HG03103 (cell line): ENCODE measurements at regions not wholly inside any gene's neighbourhood (a gene's known extent, or its start where the extent isn't known, plus 50 kb on each side); places are given as distances from the start of the nearest gene placed in this dataset.
"Not testable (repeated sequence)": the region's sequence is repeated elsewhere in the genome, so short reads cannot be mapped to it uniquely, and the experiment has no call there.

Source experiments
- ATAC-seq: cut with Tn5 transposase; IDR thresholded peaks from one replicate; pipeline ENCODE4 v1.9.1; 2021; ENCODE audit warnings: low read depth; ENCODE audit not compliant: unreplicated experiment

GRCh38 chr2:187078297-187078696 is 229.3 kb upstream of the ZSWIM2 start:
- no peak for ATAC-seq

DNA sequence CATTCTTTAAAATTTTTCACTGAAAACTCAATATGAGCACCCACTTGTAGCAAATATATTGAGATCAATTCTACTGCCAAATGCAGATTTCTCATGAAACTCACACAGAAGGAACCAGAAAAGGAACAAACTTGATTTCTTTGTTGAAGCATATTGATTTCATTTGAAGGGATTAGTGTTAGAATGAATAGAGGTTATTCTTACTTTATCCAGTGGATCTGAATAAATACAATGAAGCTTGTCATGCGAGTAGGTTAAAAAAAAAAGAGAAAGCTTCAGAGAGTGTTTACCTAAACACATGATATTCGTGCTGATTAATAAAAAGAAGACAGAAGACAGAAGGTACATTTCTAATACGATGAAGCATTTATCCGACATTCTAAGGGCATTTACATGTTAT is 226.7 kb upstream of the ZSWIM2 start:
- no peak for ATAC-seq

- ATAC-seq = no peak
Observed at GRCh38 chr2:187075199-187075635, 226.2 kb upstream of the ZSWIM2 start.

DNA sequence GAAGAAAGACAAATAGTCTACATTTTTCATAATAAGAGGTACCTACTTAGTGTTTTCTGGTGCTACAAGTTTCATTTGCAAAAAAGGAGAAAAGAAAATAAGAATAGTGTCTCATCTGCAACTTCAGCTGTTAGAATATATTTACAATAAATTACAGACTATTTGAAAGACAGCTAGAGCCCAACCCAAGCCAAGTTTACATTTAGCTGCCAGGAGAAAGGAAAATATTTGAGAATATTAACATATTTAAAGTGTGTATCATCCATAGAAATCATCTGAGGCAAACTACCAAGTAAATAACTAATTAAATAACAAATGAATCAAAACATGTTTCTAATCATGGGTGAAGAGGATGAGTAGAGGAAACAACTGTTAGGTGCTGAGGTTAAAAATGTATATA is 209.2 kb upstream of the ZSWIM2 start:
- ATAC-seq = no peak

DNA sequence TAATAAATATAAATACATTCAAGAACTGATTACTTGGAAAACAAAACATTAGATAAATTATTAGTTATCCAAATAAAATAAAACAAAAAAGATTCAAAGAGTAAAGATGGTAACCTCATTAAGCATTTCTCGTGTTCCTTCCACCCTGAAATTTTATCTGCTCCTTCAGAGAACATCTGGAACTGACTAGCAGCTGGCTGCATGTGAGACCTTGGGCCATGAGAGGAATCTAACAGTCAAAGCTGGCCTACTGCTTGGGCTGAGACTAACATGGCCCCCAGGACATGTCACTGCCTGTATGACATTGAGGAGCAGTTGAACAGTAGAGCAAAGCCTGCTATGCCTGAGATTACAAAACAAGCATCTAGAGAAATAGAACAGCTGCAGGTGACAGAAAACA is 208.5 kb upstream of the ZSWIM2 start:
- no peak for ATAC-seq

DNA sequence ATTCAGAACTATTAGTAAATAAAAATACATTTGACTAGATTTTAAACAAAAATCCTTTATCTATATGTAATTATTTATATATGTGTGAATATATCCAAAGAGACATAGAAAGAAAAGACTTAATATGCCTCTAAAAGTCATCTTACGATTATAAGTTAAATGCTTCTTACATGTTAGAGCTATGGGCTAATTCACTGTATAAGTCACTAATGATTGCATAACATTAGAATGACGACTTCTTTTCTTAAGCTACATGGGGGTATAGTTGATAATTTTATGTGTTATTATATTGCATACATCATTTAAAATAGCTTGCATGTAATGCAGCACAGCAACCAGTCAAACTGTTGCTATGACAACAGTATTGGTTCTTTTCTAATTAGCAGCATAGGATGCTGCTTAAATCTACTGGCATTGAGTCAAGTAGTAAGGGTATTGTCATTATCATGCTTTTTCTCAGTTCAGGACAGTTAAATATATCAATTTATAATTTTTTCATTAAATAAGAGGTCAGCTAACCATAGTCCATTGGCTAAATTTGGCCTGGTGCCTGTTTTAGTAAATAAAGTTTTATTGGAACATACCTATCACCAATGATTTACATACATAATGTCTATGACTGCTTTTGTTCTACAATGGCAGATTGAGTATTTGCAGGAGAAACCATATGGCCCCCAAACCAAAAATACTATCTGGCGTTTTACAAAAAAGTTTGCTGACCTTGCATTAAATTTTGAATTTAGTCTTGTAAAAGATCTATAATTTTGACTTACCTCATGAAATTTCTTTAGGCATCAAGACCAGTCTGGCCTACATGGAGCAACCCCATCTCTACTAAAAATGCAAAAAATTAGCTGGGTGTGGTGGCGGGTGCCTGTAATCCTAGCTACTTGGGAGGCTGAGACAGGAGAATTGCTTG is 207.7 kb upstream of the ZSWIM2 start:
- ATAC-seq = no peak

DNA sequence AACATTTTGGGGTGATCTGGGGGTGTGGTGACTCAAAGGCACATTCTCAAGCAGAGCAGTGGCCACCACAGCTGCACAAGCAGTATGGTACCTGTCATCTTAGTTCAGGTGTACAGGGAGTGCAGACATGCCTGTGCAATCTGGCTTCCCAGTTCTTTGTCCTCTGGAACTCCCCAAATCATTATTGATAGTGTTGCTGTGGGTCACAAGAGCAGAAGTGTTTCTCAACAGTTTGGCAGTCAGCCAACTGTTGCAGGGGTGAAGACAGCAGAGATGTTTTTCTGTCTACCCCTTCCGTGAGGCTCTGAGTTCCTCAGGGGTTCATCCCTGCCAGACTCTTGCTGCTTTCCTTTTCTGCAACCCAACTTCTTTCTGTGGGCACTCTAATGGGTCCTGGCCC is 206.5 kb upstream of the ZSWIM2 start:
- no peak for ATAC-seq

DNA sequence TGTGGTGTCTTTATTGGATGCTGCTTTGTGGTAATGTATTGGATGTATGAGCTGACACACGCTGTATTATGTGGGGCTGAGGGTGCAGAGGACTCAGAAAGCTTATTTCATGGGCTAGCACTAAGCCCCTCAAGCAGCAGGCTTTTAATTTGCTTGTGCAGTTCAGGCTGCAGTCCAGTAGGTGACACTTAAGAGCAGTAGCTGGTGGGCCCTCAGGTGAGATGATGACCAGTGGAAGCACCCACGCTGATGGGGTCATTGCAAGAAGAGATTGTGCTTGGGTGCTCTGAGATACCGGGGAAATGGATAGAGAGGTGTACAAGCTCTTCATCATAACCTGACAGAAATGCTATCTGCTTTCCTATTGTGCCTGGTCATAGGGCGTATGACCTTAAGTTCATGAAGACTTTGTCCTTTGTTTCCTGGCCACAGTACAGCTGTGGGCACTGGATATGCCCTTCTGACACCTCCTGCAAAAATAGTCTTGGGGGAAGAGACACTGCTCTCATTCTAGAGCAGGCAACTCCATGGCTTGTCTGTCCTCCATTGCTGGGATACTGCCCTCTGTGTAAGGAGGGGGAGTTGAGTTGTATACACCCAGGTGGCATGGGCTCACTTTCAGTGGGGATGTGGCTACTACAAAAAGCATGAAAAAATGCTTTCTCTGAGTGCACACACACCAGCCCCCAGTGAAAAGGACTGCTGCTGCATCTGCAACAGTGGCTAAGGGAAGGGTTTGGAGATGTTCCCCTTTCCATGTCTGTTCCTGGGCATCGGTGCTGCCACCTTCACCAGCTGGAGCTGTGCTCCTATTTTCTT is 205.7 kb upstream of the ZSWIM2 start:
- no peak for ATAC-seq

DNA sequence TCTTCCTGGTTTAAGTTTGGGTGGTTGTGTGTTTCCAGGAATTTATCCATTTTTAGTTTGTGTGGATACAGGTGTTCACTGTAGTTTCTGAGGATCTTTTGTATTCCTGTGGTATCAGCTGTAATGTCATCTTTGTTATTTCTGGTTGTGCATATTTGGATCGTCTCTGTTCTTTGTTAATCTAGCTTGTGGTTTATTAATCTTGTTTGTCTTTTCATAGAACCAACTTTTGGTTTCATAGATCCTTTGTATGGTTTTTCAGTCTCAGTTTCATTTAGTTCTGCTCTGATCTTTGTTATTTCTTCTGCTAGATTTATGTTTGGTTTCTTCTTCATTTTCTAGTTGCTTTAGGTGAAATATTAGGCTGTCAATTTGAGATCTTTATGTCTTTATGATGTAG is 202.4 kb upstream of the ZSWIM2 start:
- peak; percentile 84 for ATAC-seq

- ATAC-seq = no peak
Observed at GRCh38 chr2:187050409-187050998, 201.5 kb upstream of the ZSWIM2 start.

- ATAC-seq = no peak
Observed at GRCh38 chr2:187037310-187037709, 188.3 kb upstream of the ZSWIM2 start.

- ATAC-seq = no peak
Observed at GRCh38 chr2:187034434-187034833, 185.5 kb upstream of the ZSWIM2 start.

- no peak for ATAC-seq
Observed at GRCh38 chr2:187024739-187025138, 175.8 kb upstream of the ZSWIM2 start.

GRCh38 chr2:187023996-187024395 is 175.0 kb upstream of the ZSWIM2 start:
- not testable (repeated sequence) for ATAC-seq

- ATAC-seq = no peak
Observed at GRCh38 chr2:187017438-187017837, 168.5 kb upstream of the ZSWIM2 start.

- ATAC-seq = no peak
Observed at GRCh38 chr2:187013058-187013457, 164.1 kb upstream of the ZSWIM2 start.

DNA sequence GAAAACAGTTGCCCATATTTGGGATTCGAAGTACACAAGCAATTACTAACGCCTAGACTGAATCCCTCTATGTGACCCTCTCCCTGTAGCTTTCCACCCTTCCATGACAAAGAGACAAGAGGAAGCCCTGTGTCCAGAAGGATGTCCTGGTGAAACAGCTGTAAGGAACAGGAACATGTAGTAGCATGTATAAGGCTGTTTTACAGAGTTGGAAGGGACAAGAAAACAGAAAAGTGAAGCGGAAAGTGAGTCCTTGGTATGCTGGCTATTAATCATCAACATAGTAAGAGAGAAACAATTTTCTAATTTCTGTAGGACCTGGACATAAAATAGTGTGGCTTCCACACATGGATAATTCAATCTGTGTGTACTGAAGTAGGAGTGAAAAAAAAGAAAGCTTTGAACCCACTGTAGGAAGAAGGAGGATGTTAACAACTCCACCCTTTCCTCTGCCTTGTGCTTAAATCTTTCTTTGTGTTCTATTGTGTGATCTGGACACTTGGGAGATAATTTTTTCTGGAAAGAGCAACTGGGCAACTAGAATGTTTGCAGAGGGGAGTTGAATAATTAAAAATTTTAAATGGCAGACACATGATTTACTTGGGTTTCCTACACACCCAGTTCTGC is 162.3 kb upstream of the ZSWIM2 start:
- no peak for ATAC-seq

DNA sequence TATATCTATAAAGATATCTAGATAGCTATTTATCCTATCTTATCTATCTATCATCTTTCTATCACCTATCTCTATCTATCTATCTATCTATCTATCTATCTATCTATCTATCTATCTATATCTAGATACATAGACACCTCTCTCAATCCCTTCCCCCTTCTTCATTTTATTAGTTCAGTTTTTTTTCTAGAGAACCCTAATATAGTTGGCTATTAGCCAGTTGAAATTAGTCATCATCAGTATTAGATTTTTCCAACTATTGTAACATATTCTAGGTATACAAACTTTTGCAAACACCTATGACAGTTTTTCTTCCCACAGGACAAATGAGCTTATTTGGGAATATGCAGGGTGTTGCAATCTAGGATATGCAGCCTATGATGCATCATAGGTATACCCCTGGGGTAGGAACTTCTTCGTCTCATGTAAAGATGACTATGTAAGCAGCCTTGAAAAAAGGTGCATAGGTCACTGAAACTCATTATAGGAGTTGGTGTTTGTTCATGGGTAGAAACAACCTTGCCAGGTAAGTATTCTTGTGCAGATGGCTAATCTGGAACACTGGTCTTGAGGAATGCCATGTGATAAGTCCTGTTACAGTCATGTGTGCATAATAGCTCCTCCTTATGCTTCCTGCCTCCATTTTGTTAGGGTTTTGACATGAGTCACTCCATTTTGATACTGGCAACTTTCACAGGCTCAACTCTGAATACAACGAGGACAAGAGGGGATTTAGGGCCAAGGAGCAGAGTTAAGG is 160.7 kb upstream of the ZSWIM2 start:
- ATAC-seq = no peak

DNA sequence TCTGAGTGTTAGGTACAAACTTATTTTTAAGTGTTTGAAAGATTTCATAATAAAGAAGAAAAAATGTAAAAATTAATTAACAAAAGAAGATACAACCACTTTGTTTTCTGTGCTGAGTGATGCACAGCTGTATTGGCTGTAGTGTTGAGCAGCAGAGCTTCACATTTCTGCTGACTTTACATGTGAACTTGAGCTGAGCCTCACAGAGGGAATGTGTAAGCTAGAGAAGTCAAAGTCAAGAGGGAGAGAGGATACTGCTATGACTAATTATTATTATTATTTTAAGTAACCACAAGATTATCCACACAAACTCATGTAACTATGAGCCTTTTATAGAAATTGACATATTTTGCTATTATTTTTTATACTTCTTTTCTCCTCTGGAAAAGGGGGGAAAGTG is 159.1 kb upstream of the ZSWIM2 start:
- ATAC-seq = no peak

- ATAC-seq = no peak
Observed at GRCh38 chr2:187003611-187004010, 154.6 kb upstream of the ZSWIM2 start.
